Mesenchymal stem cell (in vitro differentiated cells and primary cell): ENCODE measurements at regions not wholly inside any gene's neighbourhood (a gene's known extent, or its start where the extent isn't known, plus 50 kb on each side); places are given as distances from the start of the nearest gene placed in this dataset.
A peak's percentile ranks its signal among the peaks of the same experiment; 100 is the strongest.

Source experiments
- DNase-seq: peaks from one replicate; pipeline ENCODE4 v3.0.0-alpha.2; 2013
- H2AFZ ChIP-seq: one replicate; pipeline ENCODE4 v1.6.1; 2013; ENCODE audit warnings: low read depth, mild to moderate bottlenecking, control low read depth, inconsistent platforms, low read length, moderate library complexity
- H2AK5ac ChIP-seq: 2 replicates; pipeline ENCODE4 v1.6.1; 2013; ENCODE audit warnings: low read length, moderate library complexity, mild to moderate bottlenecking, inconsistent platforms; ENCODE audit not compliant: severe bottlenecking
- H2BK120ac ChIP-seq: one replicate; pipeline ENCODE4 v1.6.1; 2013; ENCODE audit warnings: low read depth, mild to moderate bottlenecking, inconsistent platforms, low read length, moderate library complexity
- H2BK12ac ChIP-seq, 2 experiments: one replicate each; pipeline ENCODE4 v1.6.1; 2013; ENCODE audit warnings: inconsistent platforms in 2 of 2, low read length in 2 of 2, mild to moderate bottlenecking in 2 of 2, moderate library complexity in 2 of 2, control low read depth in 1 of 2
- H2BK15ac ChIP-seq: one replicate; pipeline ENCODE4 v1.6.1; 2013; ENCODE audit warnings: mild to moderate bottlenecking, low read depth, inconsistent platforms; ENCODE audit not compliant: poor library complexity, severe bottlenecking
- H2BK5ac ChIP-seq: 2 replicates; pipeline ENCODE4 v1.6.1; 2013; ENCODE audit warnings: low read depth, mild to moderate bottlenecking, low read length, control low read depth, inconsistent platforms; ENCODE audit not compliant: poor library complexity, severe bottlenecking
- H3K14ac ChIP-seq, 2 experiments: one replicate each; pipeline ENCODE4 v1.6.1; 2013; ENCODE audit warnings: inconsistent platforms in 2 of 2, low read length in 2 of 2, control low read depth in 1 of 2, mild to moderate bottlenecking in 1 of 2, moderate library complexity in 1 of 2
- H3K18ac ChIP-seq, 2 experiments: one replicate each; pipeline ENCODE4 v1.6.1; 2013; ENCODE audit warnings: inconsistent platforms in 2 of 2, low read length in 2 of 2, control low read depth in 1 of 2, low read depth in 1 of 2, mild to moderate bottlenecking in 1 of 2
- H3K23ac ChIP-seq, 2 experiments: one replicate each; pipeline ENCODE4 v1.6.1; 2013; ENCODE audit warnings: inconsistent platforms in 2 of 2, low read length in 2 of 2, mild to moderate bottlenecking in 2 of 2, moderate library complexity in 2 of 2, control low read depth in 1 of 2
- H3K27ac ChIP-seq: 2 replicates; pipeline ENCODE4 v1.5.1; 2013; ENCODE audit warnings: mild to moderate bottlenecking, moderate library complexity, low read length, control low read depth, inconsistent platforms; ENCODE audit not compliant: poor library complexity, severe bottlenecking
- H3K27me3 ChIP-seq, 2 experiments: 2 replicates each; pipeline versions ENCODE4 v1.6.1 to v1.7.0; 2013; ENCODE audit warnings: low read length in 2 of 2, mild to moderate bottlenecking in 2 of 2, moderate library complexity in 2 of 2, control low read depth in 1 of 2, inconsistent platforms in 1 of 2; ENCODE audit not compliant: control insufficient read depth in 1 of 2, insufficient read depth in 1 of 2
- H3K36me3 ChIP-seq, 2 experiments: 2 replicates each; pipeline versions ENCODE4 v1.6.1 to v1.7.0; 2013; ENCODE audit warnings: low read length in 2 of 2, control low read depth in 1 of 2, inconsistent platforms in 1 of 2, low read depth in 1 of 2, mild to moderate bottlenecking in 1 of 2; ENCODE audit not compliant: insufficient read depth in 2 of 2, control insufficient read depth in 1 of 2
- H3K4ac ChIP-seq, 2 experiments: one replicate each; pipeline ENCODE4 v1.6.1; 2013; ENCODE audit warnings: inconsistent platforms in 2 of 2, low read length in 2 of 2, mild to moderate bottlenecking in 2 of 2, moderate library complexity in 2 of 2, control low read depth in 1 of 2, low read depth in 1 of 2
- H3K4me1 ChIP-seq: 2 replicates; pipeline ENCODE4 v1.6.1; 2013; ENCODE audit warnings: low read depth, low read length, control low read depth; ENCODE audit not compliant: control insufficient read depth, insufficient read depth
- H3K4me2 ChIP-seq: 2 replicates; pipeline ENCODE4 v1.6.1; 2013; ENCODE audit warnings: low read length, mild to moderate bottlenecking, inconsistent platforms; ENCODE audit not compliant: poor library complexity, severe bottlenecking
- H3K4me3 ChIP-seq, 2 experiments: 2 replicates each; pipeline versions ENCODE4 v1.5.1 to v1.7.0; 2013; ENCODE audit warnings: low read length in 2 of 2, mild to moderate bottlenecking in 2 of 2, control low read depth in 1 of 2, low read depth in 1 of 2; ENCODE audit not compliant: insufficient read depth in 1 of 2
- H3K79me1 ChIP-seq: replicated peaks from 2 replicates; pipeline ENCODE4 v1.6.1; 2013; ENCODE audit warnings: mild to moderate bottlenecking, control low read depth, low read length, inconsistent platforms; ENCODE audit not compliant: poor library complexity, severe bottlenecking
- H3K9ac ChIP-seq: 2 replicates; pipeline ENCODE4 v1.7.0; 2013; ENCODE audit warnings: mild to moderate bottlenecking, low read length, moderate library complexity
- H3K9me3 ChIP-seq: 2 replicates; pipeline ENCODE4 v1.7.0; 2013; ENCODE audit warnings: mild to moderate bottlenecking, low read length; ENCODE audit not compliant: control insufficient read depth
- H4K8ac ChIP-seq: one replicate; pipeline ENCODE4 v1.6.1; 2013; ENCODE audit warnings: inconsistent platforms, mild to moderate bottlenecking, low read length, moderate library complexity
- H4K91ac ChIP-seq: one replicate; pipeline ENCODE4 v1.6.1; 2013; ENCODE audit warnings: mild to moderate bottlenecking, low read length, inconsistent platforms
- WGBS: methylation state at CpG from one replicate; pipeline ENCODE4 v1.1.7; 2013; ENCODE audit warnings: mixed read lengths; 5-methylcytosine and 5-hydroxymethylcytosine counted together

DNA sequence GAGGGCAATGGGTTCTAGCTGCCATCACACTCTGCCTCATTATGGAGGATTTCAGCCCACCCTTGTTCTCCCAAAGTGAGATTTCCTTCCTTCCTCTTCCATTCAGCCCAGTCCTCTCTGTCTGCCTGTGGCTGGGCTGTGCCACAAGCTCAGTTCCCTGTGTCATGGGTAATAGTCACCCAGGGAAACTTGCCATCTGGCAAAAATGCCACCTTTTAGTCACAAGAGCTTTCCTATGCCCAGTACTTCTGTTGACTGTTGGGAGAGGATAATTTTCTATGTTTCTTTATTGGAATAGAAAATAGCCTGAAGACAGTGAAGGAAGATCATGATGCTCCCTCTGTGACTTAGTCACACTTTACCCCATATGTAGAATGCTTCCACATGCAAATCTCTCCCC lies 71.4 kb downstream of the TLR4 start:
- H3K27me3 ChIP-seq, result no peaks in the 10 kb centered on the region
- no peak overlapping the region for H3K23ac ChIP-seq
- no peak overlapping the region for H3K4ac ChIP-seq
- H2BK120ac ChIP-seq, result no peak overlapping the region
- no peaks in the 10 kb centered on the region for H3K79me1 ChIP-seq
- H2AK5ac ChIP-seq, result no peak overlapping the region
- H2AFZ ChIP-seq, result no peak overlapping the region
- no peaks in the 10 kb centered on the region for H3K36me3 ChIP-seq
- H3K18ac ChIP-seq, result no peak overlapping the region
- H3K4me3 ChIP-seq, result no peak overlapping the region
- H3K4me2 ChIP-seq, result no peak overlapping the region
- H3K27ac ChIP-seq, result no peak overlapping the region
- no peak overlapping the region for H3K14ac ChIP-seq
- no peak overlapping the region for H4K91ac ChIP-seq
- peaks cover 3% of the 10 kb centered on the region for H3K4me1 ChIP-seq
- DNase-seq, result no peak
- no peak overlapping the region for H4K8ac ChIP-seq
- H3K9ac ChIP-seq, result no peak overlapping the region
- no peak overlapping the region for H2BK5ac ChIP-seq
- no peak overlapping the region for H2BK15ac ChIP-seq
- H3K9me3 ChIP-seq, result no peaks in the 10 kb centered on the region
- no peak overlapping the region for H2BK12ac ChIP-seq

DNA sequence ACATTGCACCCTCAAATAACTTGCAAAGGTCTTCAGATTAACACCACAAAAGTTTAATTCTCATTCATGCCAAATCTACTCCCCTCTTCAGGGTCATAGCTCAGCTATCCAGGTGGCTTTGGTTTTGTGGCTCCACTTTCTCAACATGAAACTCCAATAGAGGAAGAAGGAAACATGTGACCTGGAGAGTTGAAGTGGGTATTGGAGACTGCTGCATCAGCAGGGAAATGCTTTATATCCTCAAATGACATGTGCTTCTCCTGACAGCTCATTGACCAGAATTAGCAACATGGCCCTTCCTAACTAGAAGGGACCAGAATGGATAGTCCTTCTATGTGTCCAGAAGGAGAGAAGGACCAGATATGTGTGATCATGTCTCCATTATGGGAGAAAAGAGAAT lies 73.6 kb downstream of the TLR4 start:
- no peak overlapping the region for H4K91ac ChIP-seq
- no peak overlapping the region for H3K27ac ChIP-seq
- H3K9ac ChIP-seq, result no peak overlapping the region

DNA sequence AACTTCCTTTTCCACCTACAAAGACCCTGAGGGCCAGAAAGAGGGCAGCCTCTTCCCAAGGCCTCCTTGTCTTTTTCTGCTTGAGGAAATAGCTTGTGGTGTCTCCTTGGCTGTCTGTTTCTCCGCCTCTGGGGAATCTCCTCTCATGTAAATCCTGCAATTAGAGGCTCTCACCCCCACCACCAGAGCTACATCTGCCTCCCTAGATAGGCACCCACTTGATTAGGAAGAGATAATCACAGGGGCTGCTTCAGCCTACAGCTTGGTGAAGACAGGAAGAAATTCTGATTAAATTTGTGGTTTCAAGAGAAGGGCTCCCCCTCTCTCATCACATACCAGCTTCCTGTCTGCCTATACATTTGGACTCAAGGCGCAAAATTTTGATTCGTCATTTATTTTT lies 75.6 kb downstream of the TLR4 start:
- no peak overlapping the region for H2BK120ac ChIP-seq
- H3K79me1 ChIP-seq, result no peaks in the 10 kb centered on the region
- no peak for DNase-seq
- no peaks in the 10 kb centered on the region for H3K9me3 ChIP-seq
- H3K4me1 ChIP-seq, result peaks cover 1% of the 10 kb centered on the region
- H3K4ac ChIP-seq, result no peak overlapping the region
- H3K27me3 ChIP-seq, result no peaks in the 10 kb centered on the region
- no peak overlapping the region for H2AK5ac ChIP-seq
- H3K36me3 ChIP-seq, result no peaks in the 10 kb centered on the region
- no peak overlapping the region for H3K18ac ChIP-seq
- WGBS, result 86% methylated on average over 1 of the region's 3 CpGs
- no peak overlapping the region for H3K14ac ChIP-seq
- H3K9ac ChIP-seq, result no peak overlapping the region
- no peak overlapping the region for H2BK12ac ChIP-seq
- H3K27ac ChIP-seq, result no peak overlapping the region
- H4K8ac ChIP-seq, result no peak overlapping the region
- no peak overlapping the region for H3K4me2 ChIP-seq
- H2BK15ac ChIP-seq, result no peak overlapping the region
- H4K91ac ChIP-seq, result no peak overlapping the region
- H3K23ac ChIP-seq, result no peak overlapping the region
- no peak overlapping the region for H3K4me3 ChIP-seq
- no peak overlapping the region for H2AFZ ChIP-seq
- no peak overlapping the region for H2BK5ac ChIP-seq

More for the DNA sequence above, 73.6 kb downstream of the TLR4 start:
- Histone ChIP-seq H2BK5ac (no peak overlapping the region), H3K4ac (no peak overlapping the region), H2AK5ac (no peak overlapping the region), H3K4me2 (no peak overlapping the region), H3K9me3 (no peaks in the 10 kb centered on the region), H3K79me1 (no peaks in the 10 kb centered on the region), H2BK15ac (no peak overlapping the region), H3K23ac (no peak overlapping the region), H4K8ac (no peak overlapping the region), H3K18ac (no peak overlapping the region), H3K4me3 (no peak overlapping the region), H2BK120ac (no peak overlapping the region), H2AFZ (no peak overlapping the region), H3K4me1 (peaks cover 3% of the 10 kb centered on the region), H3K27me3 (no peaks in the 10 kb centered on the region), H2BK12ac (no peak overlapping the region), H3K14ac (no peak overlapping the region), H3K36me3 (no peaks in the 10 kb centered on the region)
- no peak for DNase-seq

DNA sequence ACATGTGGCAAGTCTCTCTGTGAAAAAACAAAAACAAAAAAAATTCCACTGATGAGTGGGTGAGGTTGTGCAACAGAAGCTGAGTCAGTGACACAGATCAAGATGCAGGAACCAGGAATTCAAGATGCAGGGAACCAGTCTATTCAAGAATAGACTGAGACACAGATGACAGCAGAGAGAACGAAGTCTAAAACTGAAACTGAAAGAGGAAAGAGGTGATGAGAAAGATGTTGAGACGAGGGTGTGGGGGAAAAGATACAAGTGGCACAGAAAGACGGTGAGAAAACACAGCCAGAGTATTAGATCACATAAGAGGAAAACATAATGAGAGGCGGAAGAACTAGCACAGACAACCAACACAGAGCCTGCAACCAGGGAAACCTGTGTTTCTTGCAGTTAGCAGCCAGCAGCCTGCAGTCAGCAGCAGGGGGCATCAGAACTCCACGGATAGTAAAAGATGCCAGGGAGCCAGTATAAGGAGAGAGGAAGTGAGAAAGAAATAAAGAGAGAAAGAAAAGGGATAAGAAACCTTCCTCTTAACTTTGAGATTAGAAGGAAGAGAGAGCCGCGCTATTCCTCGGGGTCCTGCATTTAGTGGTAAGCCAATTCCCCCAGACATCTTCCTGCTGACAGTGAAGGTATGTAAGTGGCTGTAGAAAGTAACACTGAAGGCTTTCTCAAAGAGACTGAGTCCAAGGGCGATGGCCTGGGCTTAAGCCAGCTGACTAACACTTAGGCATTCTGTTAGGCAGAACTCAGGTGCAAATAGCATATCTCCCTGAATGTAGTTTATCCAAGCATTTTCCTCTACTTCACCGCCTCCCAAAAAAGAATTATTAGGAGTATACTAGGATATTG lies 79.0 kb downstream of the TLR4 start:
- H3K14ac ChIP-seq, result no peak overlapping the region
- H3K4me3 ChIP-seq, result peak overlapping the region in 1 of 2 experiments; percentile 82
- H2BK15ac ChIP-seq, result no peak overlapping the region
- no peaks in the 10 kb centered on the region for H3K9me3 ChIP-seq
- peak overlapping the region in 1 of 2 experiments; percentile 59 for H2BK12ac ChIP-seq
- no peaks in the 10 kb centered on the region for H3K36me3 ChIP-seq
- no peak overlapping the region for H2BK5ac ChIP-seq
- peaks cover 1% of the 10 kb centered on the region for H3K4me1 ChIP-seq
- no peak overlapping the region for H3K18ac ChIP-seq
- no peak overlapping the region for H4K8ac ChIP-seq
- H3K27ac ChIP-seq, result peak overlapping the region; percentile 34
- no peak overlapping the region for H4K91ac ChIP-seq
- peak overlapping the region; percentile 86 for H3K9ac ChIP-seq
- no peak overlapping the region for H2BK120ac ChIP-seq
- DNase-seq, result peak; percentile 82
- peak overlapping the region; percentile 44 for H3K4me2 ChIP-seq
- 19% methylated on average over 9 of the region's 10 CpGs for WGBS
- no peak overlapping the region for H2AFZ ChIP-seq
- no peak overlapping the region for H3K4ac ChIP-seq
- no peaks in the 10 kb centered on the region for H3K79me1 ChIP-seq
- peaks cover 0 to 6% of the 10 kb centered on the region in 2 experiments for H3K27me3 ChIP-seq
- H2AK5ac ChIP-seq, result no peak overlapping the region
- peak overlapping the region in 1 of 2 experiments; percentile 86 for H3K23ac ChIP-seq
